Lower leg skin (tissue), 3 donors: ENCODE measurements at regions not wholly inside any gene's neighbourhood (a gene's known extent, or its start where the extent isn't known, plus 50 kb on each side); places are given as distances from the start of the nearest gene placed in this dataset.

ENCODE experiments used
- CTCF ChIP-seq, 3 donors: fragments of 450-650 bp; IDR thresholded peaks; one replicate each; pipeline ENCODE4 v1.5.1; 2016; ENCODE audit warnings: antibody characterized with exemption in 3 of 3, mild to moderate bottlenecking in 3 of 3, moderate library complexity in 2 of 3
- POLR2A ChIP-seq, 2 donors: fragments of 450-650 bp; IDR thresholded peaks; one replicate each; pipeline ENCODE4 v1.6.1; 2016 to 2017; ENCODE audit warnings: antibody characterized with exemption in 2 of 2, mild to moderate bottlenecking in 1 of 2, moderate library complexity in 1 of 2

DNA sequence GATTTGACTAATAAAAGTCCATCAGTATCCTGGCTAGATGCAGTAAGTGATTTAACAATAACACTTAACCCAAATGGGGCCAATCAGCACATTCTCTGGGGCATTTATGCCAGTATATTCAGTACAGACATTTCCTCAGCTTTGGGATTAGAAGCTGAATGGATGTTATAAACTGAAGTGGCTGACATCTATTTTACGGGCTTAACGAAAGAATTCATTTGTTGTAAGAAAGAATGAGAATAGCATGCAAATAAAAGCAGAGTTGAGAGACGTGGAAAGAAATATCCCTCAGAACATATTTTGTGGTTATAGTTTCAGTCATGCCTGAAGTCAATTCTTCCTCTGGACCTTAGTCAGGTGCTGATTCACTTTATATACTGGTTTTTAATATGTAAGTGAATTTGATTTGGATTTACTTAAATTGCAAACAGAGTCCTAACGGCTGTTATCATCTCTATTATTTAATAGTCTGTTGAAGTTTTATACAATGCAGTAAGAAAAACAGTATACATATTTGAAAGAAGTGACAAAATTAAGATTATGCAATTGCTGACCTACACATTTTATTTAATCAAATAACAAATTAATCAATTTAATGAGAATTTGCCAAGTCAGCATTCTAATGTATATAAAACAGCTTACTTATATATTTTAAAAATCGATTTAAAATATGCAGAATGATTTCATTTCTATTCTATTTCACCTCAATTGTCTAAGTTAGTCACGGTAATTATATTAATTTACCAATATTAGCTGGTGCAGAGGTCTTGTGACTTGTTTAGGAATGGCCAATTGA lies 513.9 kb upstream of the CADM2 start:
- no peak for TF ChIP-seq CTCF (IDR thresholded peaks at IDR 0.05)
- TF ChIP-seq POLR2A (IDR thresholded peaks at IDR 0.05): no peak
